DND-41 (cell line): ENCODE measurements at regions not wholly inside any gene's neighbourhood (a gene's known extent, or its start where the extent isn't known, plus 50 kb on each side); places are given as distances from the start of the nearest gene placed in this dataset.
A peak's percentile ranks its signal among the peaks of the same experiment; 100 is the strongest.

Source experiments
- ATAC-seq: fragments of 200-7000 bp; cut with Tn5 transposase; 3 replicates; pipeline ENCODE4 v1.9.1; 2021; ENCODE audit warnings: low read depth; ENCODE audit not compliant: insufficient read depth
- DNase-seq: peaks from one replicate; pipeline ENCODE4 v3.0.0-alpha.2; 2020
- H2AFZ ChIP-seq: 2 replicates; pipeline ENCODE4 v1.6.0; 2012; ENCODE audit warnings: low read depth, low read length
- H3K27ac ChIP-seq: 2 replicates; pipeline ENCODE4 v1.5.1; 2012; ENCODE audit warnings: low read length, inconsistent platforms
- H3K27me3 ChIP-seq: fragments of 200-600 bp; sonication (generic); 2 replicates; pipeline ENCODE4 v1.6.0; 2012; ENCODE audit warnings: low read length, mild to moderate bottlenecking, inconsistent platforms; ENCODE audit not compliant: insufficient read depth, poor library complexity
- H3K36me3 ChIP-seq: 2 replicates; pipeline ENCODE4 v1.5.1; 2012; ENCODE audit warnings: low read length, inconsistent platforms; ENCODE audit not compliant: insufficient read depth
- H3K4me1 ChIP-seq: 2 replicates; pipeline ENCODE4 v1.5.1; 2012; ENCODE audit warnings: mild to moderate bottlenecking, low read length; ENCODE audit not compliant: insufficient read depth
- H3K4me2 ChIP-seq: 2 replicates; pipeline ENCODE4 v1.6.0; 2012; ENCODE audit warnings: mild to moderate bottlenecking, moderate library complexity, low read length, inconsistent platforms; ENCODE audit not compliant: insufficient read depth
- H3K4me3 ChIP-seq, 2 experiments: fragments of 200-600 bp in 1 of 2; shearing (Covaris generic) in 1 of 2; 2 replicates each; pipeline ENCODE4 v1.5.1; 2012 to 2016; ENCODE audit warnings: inconsistent platforms in 2 of 2, low read length in 2 of 2, mild to moderate bottlenecking in 2 of 2, low read depth in 1 of 2, moderate library complexity in 1 of 2
- H3K79me2 ChIP-seq: 2 replicates; pipeline ENCODE4 v1.6.0; 2012; ENCODE audit warnings: low read length, inconsistent platforms; ENCODE audit not compliant: insufficient read depth
- H3K9ac ChIP-seq: 2 replicates; pipeline ENCODE4 v1.6.0; 2012; ENCODE audit warnings: low read depth, mild to moderate bottlenecking, inconsistent platforms, low read length, moderate library complexity
- H3K9me3 ChIP-seq: 2 replicates; pipeline ENCODE4 v1.5.1; 2012; ENCODE audit warnings: low read length, moderate library complexity, mild to moderate bottlenecking, inconsistent platforms; ENCODE audit not compliant: insufficient read depth, severe bottlenecking
- H4K20me1 ChIP-seq: 2 replicates; pipeline ENCODE4 v1.6.0; 2012; ENCODE audit warnings: low read length; ENCODE audit not compliant: insufficient read depth
- EZH2 ChIP-seq: IDR thresholded peaks from 3 replicates; pipeline ENCODE4 v1.6.1; 2012; ENCODE audit warnings: borderline replicate concordance, low read depth, mild to moderate bottlenecking, moderate library complexity, low read length, inconsistent platforms; ENCODE audit not compliant: severe bottlenecking
- TF ChIP-seq, protein P1 (sequence below): IDR thresholded peaks from 2 replicates; pipeline ENCODE4 v1.5.1; 2012; ENCODE audit warnings: borderline replicate concordance, low read length, moderate library complexity, mild to moderate bottlenecking; ENCODE audit not compliant: poor library complexity, severe bottlenecking; ENCODE audit errors: extremely low read depth

DNA sequence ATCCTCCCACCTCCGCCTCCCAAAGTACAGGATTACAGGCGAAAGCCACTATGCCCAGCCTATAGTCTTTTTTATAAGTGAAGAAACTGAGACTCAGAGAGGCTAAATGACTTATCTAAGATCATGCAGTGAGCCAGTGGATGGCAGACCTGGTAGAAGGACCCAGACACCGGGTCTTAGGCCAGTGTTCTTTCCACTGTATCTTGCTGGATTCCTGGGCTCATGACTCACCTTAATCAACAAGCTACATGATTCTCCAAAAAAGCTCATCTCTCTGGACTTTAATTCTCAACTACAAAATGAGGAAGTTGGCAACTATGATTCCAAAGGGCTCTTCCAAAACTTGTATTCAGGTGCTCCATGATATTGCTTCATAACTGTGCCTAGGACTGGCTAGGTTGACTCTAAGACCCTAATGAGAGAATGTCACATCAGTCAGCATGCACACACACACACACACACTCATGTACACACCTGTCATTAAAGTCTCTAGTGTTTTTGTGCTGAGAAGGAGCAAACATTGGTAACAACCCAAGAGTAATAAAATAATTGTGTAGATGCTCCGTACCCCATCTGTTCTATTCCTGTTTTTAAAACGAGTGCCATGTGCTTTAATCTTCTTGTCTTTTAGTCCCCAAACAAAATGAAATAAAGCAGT lies 89.7 kb upstream of the SLC4A7 start:
- H3K9me3 ChIP-seq, result no peaks in the 10 kb centered on the region
- H2AFZ ChIP-seq, result peak overlapping the region; percentile 19
- DNase-seq, result no peak

DNA sequence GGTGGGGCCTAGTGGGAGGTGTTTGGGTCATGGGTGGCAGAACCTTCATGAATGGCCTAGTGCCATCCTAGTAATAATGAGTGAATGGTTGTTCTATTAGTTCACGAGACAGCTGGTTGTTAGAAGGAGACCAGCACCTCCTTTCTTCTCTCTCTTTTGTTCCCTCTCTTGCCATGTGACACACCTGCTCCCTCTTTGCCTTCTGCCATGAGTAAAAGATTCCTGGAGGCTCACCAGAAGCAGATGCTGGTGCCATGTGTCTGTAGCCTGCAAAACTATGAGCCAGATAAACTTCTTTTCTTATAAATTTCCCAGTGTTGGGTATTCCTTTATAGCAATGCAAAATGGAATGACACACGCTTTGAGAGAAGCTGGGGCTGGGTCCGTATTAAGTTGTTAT lies 89.0 kb upstream of the SLC4A7 start:
- H3K4me1 ChIP-seq, result peaks cover 28% of the 10 kb centered on the region
- H4K20me1 ChIP-seq, result no peaks in the 10 kb centered on the region
- TF ChIP-seq, protein P1, sequence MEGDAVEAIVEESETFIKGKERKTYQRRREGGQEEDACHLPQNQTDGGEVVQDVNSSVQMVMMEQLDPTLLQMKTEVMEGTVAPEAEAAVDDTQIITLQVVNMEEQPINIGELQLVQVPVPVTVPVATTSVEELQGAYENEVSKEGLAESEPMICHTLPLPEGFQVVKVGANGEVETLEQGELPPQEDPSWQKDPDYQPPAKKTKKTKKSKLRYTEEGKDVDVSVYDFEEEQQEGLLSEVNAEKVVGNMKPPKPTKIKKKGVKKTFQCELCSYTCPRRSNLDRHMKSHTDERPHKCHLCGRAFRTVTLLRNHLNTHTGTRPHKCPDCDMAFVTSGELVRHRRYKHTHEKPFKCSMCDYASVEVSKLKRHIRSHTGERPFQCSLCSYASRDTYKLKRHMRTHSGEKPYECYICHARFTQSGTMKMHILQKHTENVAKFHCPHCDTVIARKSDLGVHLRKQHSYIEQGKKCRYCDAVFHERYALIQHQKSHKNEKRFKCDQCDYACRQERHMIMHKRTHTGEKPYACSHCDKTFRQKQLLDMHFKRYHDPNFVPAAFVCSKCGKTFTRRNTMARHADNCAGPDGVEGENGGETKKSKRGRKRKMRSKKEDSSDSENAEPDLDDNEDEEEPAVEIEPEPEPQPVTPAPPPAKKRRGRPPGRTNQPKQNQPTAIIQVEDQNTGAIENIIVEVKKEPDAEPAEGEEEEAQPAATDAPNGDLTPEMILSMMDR, result no peak
- TF ChIP-seq EZH2, result no peak
- no peak overlapping the region for H3K27ac ChIP-seq
- H3K79me2 ChIP-seq, result no peaks in the 10 kb centered on the region
- H3K36me3 ChIP-seq, result no peaks in the 10 kb centered on the region
- no peak overlapping the region for H3K9ac ChIP-seq
- no peak overlapping the region for H2AFZ ChIP-seq
- H3K4me3 ChIP-seq, result no peak overlapping the region
- H3K4me2 ChIP-seq, result no peak overlapping the region
- no peaks in the 10 kb centered on the region for H3K9me3 ChIP-seq
- DNase-seq (no peak), ATAC-seq (no peak)
- no peaks in the 10 kb centered on the region for H3K27me3 ChIP-seq

More for the DNA sequence above, 89.7 kb upstream of the SLC4A7 start:
- no peak overlapping the region for H3K4me2 ChIP-seq
- H3K4me3 ChIP-seq, result no peak overlapping the region
- no peaks in the 10 kb centered on the region for H4K20me1 ChIP-seq
- no peaks in the 10 kb centered on the region for H3K36me3 ChIP-seq
- no peaks in the 10 kb centered on the region for H3K79me2 ChIP-seq
- H3K4me1 ChIP-seq, result peaks cover 28% of the 10 kb centered on the region
- no peak for ATAC-seq
- TF ChIP-seq, protein P1, result no peak
- TF ChIP-seq EZH2, result no peak
- H3K9ac ChIP-seq, result no peak overlapping the region
- peak overlapping the region; percentile 81 for H3K27ac ChIP-seq
- H3K27me3 ChIP-seq, result no peaks in the 10 kb centered on the region

DNA sequence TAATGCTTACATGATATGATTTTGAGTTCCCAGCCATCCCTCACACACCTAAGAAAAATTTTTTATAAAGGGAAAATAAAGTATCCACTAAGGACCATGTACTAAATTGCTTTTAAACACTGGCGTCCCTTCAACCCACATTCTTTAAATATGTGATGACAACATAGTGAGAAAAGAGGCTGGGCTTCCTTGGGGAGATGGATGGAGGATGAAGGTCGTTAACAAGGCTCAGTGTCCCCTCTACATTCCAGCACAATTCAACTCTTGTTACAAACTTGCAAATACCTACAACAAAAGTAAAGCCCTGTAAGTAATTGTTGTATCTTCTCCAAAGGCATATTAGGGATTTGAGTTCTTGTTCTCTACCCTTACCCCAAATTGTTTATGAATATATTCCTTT lies 87.2 kb upstream of the SLC4A7 start:
- no peak overlapping the region for H3K4me2 ChIP-seq
- H4K20me1 ChIP-seq, result no peaks in the 10 kb centered on the region
- TF ChIP-seq, protein P1, result no peak
- TF ChIP-seq EZH2, result no peak
- H3K4me1 ChIP-seq, result peaks cover 23% of the 10 kb centered on the region
- DNase-seq, result no peak
- H3K9me3 ChIP-seq, result no peaks in the 10 kb centered on the region
- no peak overlapping the region for H2AFZ ChIP-seq
- H3K9ac ChIP-seq, result no peak overlapping the region
- H3K27me3 ChIP-seq, result no peaks in the 10 kb centered on the region
- no peaks in the 10 kb centered on the region for H3K36me3 ChIP-seq
- ATAC-seq, result no peak
- H3K27ac ChIP-seq, result no peak overlapping the region
- no peaks in the 10 kb centered on the region for H3K79me2 ChIP-seq
- no peak overlapping the region for H3K4me3 ChIP-seq
